LNCAP (cell line): ENCODE measurements at regions not wholly inside any gene's neighbourhood (a gene's known extent, or its start where the extent isn't known, plus 50 kb on each side); places are given as distances from the start of the nearest gene placed in this dataset.

ENCODE experiments used
- TF ChIP-seq, protein P1 (sequence below): fragments of 450-650 bp; IDR thresholded peaks from 2 replicates; pipeline ENCODE4 v1.5.1; 2017; ENCODE audit warnings: mild to moderate bottlenecking

DNA sequence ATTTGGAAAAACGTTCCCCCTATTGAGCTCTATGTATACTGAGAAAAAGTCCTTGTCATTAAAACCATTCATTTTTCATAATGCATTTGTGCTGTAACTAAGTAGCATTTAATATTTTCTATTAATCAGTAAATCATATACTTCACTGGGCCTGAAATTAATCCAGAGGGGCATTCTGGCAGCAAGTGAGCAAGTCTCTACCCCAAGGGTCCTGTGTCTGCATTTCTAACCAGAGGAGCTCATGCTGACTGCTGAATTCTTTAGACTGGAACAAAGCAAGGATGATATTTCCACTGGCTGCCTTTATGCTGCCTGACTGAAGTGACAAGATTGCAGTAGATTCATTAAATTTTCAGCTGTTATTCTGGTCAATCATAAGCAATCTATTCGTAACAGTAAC, 246.5 kb downstream of the SLITRK2 start:
- TF ChIP-seq, protein P1, sequence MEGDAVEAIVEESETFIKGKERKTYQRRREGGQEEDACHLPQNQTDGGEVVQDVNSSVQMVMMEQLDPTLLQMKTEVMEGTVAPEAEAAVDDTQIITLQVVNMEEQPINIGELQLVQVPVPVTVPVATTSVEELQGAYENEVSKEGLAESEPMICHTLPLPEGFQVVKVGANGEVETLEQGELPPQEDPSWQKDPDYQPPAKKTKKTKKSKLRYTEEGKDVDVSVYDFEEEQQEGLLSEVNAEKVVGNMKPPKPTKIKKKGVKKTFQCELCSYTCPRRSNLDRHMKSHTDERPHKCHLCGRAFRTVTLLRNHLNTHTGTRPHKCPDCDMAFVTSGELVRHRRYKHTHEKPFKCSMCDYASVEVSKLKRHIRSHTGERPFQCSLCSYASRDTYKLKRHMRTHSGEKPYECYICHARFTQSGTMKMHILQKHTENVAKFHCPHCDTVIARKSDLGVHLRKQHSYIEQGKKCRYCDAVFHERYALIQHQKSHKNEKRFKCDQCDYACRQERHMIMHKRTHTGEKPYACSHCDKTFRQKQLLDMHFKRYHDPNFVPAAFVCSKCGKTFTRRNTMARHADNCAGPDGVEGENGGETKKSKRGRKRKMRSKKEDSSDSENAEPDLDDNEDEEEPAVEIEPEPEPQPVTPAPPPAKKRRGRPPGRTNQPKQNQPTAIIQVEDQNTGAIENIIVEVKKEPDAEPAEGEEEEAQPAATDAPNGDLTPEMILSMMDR: no peak

DNA sequence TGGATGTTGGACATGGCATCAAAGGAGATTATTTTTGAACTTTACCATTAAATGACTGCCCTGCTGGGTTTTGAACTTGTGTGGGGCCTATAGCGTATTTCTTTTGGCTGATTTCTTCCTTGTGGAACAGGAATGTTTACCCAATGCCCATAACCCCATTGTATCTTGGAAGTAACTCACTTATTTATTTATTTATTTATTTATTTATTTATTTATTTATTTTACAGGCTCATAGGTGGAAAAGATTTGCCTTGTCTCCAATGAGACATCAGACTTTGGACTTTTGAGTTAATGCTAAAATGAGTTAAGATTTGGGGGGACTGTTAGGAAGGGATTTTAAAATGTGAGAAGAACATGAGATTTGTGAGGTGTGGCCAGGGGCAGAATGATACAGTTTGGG, 273.1 kb downstream of the SLITRK2 start:
- TF ChIP-seq, protein P1: no peak

DNA sequence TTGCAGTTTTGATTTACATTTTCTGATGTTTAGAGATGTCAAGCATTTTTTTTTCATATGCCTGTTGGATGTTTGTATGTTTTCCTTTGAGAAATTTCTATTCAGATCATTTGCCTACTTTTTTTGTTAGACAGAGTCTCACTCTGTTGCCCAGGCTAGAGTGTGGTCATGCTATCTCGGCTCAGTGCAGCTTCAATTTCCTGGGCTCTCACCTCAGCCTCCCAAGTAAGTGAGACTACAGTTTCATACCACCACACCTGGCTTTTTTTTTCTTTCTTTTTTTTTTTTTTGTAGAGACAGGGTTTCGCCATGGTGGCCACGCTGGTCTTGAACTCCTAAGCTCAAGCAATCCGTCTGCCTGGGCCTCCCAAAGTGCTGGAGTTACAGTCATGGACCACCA, 291.7 kb downstream of the SLITRK2 start:
- TF ChIP-seq, protein P1: no peak

DNA sequence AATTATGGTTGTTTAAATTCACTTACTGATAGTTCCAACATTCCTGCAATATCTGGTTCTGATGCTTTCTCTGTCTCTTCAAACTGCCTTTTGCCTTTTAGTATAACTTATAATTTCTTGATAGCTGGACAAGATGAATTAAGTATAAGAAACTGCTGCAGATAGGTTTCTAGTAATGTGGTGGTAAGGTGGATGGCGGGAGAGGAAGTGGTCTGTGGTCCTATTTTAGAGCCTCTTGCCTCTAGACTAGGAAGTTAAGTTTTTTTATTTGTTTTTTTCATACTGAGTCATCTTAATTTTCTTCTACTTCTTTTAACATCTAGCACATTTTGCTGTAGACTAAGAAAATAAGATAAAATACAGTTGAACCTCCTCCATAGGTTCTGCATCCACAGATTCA, 310.0 kb downstream of the SLITRK2 start:
- TF ChIP-seq, protein P1: no peak

DNA sequence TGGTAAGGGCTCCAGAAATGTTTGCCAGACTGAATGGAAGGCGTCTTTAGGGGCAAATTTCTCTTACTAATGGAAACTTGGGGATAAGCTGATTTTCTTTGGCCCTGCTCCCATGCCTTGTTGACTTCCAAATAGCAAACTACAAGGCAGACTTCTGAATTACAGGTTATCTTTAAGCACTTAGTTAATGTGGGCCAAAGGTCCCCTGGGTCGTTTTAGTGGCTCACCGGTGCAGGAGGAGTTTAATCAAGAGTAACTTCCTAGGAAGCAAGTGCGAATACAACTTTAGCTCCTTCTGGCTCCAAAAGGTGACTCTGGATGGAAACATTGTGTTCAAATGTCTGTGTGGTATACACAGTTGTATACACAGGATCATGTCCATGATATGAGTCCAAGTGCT, 323.6 kb downstream of the SLITRK2 start:
- TF ChIP-seq, protein P1: no peak

DNA sequence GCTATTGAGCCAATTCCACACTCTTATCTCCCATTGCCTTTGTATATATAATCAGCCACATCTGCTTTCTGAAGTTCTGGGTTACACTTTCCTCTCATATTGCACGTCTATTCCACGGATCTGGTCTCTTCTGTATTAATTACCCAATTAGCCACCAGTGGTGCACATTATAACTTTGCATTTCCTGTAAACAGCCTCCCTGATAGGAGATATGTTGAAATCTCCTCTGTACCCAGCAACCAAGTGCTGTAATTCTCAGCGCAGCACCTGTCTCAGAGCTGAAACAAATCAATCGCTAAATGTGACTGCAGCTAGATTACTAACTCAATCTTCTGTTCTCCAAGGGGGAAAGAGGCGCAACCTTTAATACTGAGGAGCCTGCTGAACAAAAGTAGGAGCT, 326.4 kb downstream of the SLITRK2 start:
- TF ChIP-seq, protein P1: no peak

DNA sequence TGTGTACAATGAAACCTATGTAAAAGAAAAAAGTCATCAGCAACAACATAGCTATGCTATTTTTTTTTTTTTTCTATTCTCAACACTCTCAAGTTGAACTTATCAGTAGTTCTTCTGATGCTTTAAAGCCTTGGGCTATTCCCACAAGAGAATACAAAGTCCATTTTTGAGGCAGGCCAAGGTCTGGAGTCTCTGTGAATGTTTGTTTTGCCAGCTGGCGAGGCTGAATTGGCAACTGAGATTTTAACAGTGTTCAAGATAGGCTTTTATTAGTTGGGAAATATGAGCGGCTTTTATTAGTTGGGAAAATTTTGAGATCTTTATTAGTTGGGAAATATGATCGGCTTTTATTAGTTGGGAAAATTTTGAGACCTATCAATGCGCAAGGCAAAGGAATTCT, 336.6 kb downstream of the SLITRK2 start:
- TF ChIP-seq, protein P1: no peak

DNA sequence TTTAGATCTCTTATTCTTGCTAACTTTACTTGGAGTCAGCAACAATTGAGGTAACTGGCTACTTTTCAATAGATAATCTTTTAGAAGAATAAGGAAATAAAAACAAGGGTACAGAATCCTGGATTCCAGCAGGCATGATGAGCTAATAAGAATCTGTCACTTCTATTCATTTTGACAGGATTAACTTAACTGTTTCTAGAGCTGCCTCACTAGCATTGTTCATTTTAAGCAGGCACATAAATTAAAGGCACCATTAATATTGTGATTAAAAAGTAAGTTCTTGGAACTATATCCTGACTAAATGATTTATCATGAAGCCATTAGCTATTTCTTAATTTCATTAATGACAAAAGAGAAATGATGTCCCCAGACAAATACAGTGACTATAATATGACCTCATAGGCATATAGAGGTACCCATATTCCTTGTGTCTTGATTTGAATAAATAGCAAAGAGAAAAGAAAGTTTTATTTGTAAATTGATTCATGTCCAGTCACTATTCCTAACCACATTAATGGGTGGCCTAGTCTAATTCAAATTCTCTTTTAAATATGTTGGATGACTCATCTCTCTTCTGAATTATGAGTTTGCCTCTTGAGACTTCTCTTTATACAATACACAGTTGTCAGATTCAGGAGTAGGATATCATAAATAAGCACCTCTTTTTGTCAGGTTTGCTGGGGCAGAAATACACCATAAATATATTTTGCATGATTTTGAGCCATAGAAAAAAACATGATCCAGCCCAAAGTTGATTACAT, 343.0 kb downstream of the SLITRK2 start:
- TF ChIP-seq, protein P1: no peak
